Chondrocyte (in vitro differentiated cells): ENCODE measurements at regions not wholly inside any gene's neighbourhood (a gene's known extent, or its start where the extent isn't known, plus 50 kb on each side); places are given as distances from the start of the nearest gene placed in this dataset.

Experiments used
- DNase-seq: peaks from one replicate; pipeline ENCODE4 v3.0.0; 2021; ENCODE audit warnings: mixed read lengths, low spot score
- H3K27ac Mint-ChIP-seq: one replicate; pipeline ENCODE4 v1.8.0; 2021; ENCODE audit warnings: mild to moderate bottlenecking, moderate library complexity, mixed read lengths; ENCODE audit not compliant: unreplicated experiment
- H3K27me3 Mint-ChIP-seq: 2 replicates; pipeline ENCODE4 v1.8.0; 2021; ENCODE audit warnings: low read depth, mixed read lengths
- H3K36me3 Mint-ChIP-seq: 2 replicates; pipeline ENCODE4 v1.8.0; 2021; ENCODE audit warnings: low read depth, mixed read lengths
- H3K4me1 Mint-ChIP-seq: 2 replicates; pipeline ENCODE4 v1.8.0; 2021; ENCODE audit warnings: low read depth, mild to moderate bottlenecking, mixed read lengths
- H3K4me3 Mint-ChIP-seq: one replicate; pipeline ENCODE4 v1.8.0; 2021; ENCODE audit warnings: mild to moderate bottlenecking, moderate library complexity, mixed read lengths; ENCODE audit not compliant: unreplicated experiment
- H3K9me3 Mint-ChIP-seq: 2 replicates; pipeline ENCODE4 v1.8.0; 2021; ENCODE audit warnings: low read depth, mixed read lengths
- TF ChIP-seq, protein P1 (sequence below): fragments of 200-600 bp; sonication (generic); IDR thresholded peaks from 2 replicates; pipeline ENCODE4 v1.5.0; 2021; ENCODE audit warnings: antibody characterized with exemption, mild to moderate bottlenecking, moderate library complexity

DNA sequence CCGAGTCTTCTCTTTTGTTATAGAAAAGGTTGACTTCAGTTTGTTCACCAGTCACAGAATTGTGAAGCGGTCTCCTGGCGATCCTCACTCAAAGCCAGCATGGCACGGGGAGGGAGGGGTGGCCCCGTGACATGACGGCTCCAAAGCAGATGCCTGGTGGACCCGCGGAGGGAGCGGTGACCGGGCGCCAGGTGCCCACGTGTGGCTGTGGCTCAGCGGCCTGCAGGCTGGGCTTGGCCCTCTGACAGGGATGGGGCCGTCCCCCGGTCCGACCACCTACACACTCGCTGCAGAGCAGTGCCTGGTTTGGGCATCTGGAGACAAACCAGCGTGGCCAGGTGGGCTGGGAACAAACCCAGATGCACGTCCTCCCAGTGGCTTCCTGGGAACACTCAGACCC, 129.1 kb upstream of the SNTG2 start:
- H3K36me3 Mint-ChIP-seq: no peaks in the 10 kb centered on the region
- H3K9me3 Mint-ChIP-seq: no peaks in the 10 kb centered on the region
- no peaks in the 10 kb centered on the region for H3K4me1 Mint-ChIP-seq
- no peaks in the 10 kb centered on the region for H3K27me3 Mint-ChIP-seq
- H3K4me3 Mint-ChIP-seq: no peak overlapping the region
- TF ChIP-seq, protein P1, sequence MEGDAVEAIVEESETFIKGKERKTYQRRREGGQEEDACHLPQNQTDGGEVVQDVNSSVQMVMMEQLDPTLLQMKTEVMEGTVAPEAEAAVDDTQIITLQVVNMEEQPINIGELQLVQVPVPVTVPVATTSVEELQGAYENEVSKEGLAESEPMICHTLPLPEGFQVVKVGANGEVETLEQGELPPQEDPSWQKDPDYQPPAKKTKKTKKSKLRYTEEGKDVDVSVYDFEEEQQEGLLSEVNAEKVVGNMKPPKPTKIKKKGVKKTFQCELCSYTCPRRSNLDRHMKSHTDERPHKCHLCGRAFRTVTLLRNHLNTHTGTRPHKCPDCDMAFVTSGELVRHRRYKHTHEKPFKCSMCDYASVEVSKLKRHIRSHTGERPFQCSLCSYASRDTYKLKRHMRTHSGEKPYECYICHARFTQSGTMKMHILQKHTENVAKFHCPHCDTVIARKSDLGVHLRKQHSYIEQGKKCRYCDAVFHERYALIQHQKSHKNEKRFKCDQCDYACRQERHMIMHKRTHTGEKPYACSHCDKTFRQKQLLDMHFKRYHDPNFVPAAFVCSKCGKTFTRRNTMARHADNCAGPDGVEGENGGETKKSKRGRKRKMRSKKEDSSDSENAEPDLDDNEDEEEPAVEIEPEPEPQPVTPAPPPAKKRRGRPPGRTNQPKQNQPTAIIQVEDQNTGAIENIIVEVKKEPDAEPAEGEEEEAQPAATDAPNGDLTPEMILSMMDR: no peak
- H3K27ac Mint-ChIP-seq: no peak overlapping the region
- no peak for DNase-seq

DNA sequence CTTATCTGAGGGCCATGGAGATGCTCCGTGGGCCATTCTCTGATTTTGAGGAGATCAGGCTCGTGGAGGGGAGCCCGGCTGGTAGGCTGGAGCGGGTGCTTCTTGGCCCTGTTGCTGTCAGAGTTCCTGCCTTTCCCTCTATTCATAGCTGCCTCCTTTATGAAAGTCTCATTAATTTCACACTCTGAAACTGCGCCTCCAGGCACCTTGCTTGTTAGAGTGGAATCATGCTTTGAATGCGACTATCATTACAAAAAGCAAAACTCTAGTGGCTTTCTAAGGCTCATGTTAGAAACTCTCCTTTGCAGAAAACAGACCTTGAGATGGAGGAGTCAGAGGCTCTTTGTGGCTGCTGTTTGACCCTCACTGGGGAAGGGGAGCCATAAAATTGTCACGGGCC, 131.0 kb upstream of the SNTG2 start:
- H3K4me3 Mint-ChIP-seq: no peak overlapping the region
- no peak for DNase-seq
- H3K27ac Mint-ChIP-seq: no peak overlapping the region
- H3K4me1 Mint-ChIP-seq: no peaks in the 10 kb centered on the region
- TF ChIP-seq, protein P1: no peak
- H3K36me3 Mint-ChIP-seq: no peaks in the 10 kb centered on the region
- no peaks in the 10 kb centered on the region for H3K27me3 Mint-ChIP-seq
- no peaks in the 10 kb centered on the region for H3K9me3 Mint-ChIP-seq

DNA sequence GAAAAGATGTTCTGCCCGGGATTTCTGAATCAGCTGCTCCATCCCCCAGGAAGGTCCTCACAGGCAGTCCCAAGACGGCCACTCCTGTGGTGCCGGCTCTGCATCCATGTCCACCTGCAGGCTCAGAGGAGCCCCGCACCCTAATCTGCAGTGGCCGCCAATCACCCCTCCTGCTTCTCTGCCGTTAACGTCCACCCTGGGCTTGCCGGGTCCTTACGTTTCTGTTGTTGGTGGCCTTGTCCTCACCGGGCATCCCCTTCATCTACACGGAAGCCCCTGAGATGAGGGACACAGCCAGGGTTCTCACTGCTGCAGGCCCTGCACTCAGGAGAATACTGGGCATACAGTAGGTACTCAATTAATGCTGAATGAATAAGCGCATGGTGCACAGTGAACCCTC, 131.5 kb upstream of the SNTG2 start:
- Mint-ChIP-seq H3K27me3 (no peaks in the 10 kb centered on the region), H3K4me3 (no peak overlapping the region), H3K9me3 (no peaks in the 10 kb centered on the region), H3K36me3 (peaks cover 2% of the 10 kb centered on the region), H3K4me1 (peaks cover 3% of the 10 kb centered on the region), H3K27ac (no peak overlapping the region)
- TF ChIP-seq, protein P1: no peak
- no peak for DNase-seq

DNA sequence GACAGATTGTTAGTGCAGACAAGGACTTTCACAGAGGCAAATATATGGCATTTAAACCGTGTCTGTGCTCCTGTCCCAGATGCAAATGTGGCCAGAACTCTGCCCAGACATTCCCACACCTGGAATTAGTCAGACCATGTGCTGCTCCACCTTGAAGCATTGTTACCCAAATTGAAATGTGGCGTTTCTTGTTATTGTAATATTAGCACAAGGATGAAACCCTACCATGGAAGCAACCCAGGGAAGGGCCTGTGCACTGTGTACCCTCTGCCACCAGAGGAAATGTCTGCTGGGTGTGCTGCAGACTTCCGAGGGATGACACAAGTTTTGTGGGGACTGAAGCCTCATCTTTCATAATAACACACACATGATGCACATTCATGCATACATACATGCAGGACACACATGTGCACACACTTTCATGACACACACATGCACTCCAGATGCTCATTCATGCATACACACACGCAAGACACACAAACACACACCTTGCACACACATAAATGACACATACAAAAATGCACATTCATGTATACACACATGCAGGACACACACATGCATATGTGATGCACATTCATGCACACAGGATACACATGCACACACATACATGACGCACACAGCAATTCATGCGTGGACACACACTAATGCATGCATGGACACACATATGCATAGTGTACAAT, 133.2 kb upstream of the SNTG2 start:
- TF ChIP-seq, protein P1: no peak
- H3K36me3 Mint-ChIP-seq: peaks cover 2% of the 10 kb centered on the region
- H3K27me3 Mint-ChIP-seq: no peaks in the 10 kb centered on the region
- H3K27ac Mint-ChIP-seq: no peak overlapping the region
- H3K9me3 Mint-ChIP-seq: no peaks in the 10 kb centered on the region
- no peak for DNase-seq
- peaks cover 6% of the 10 kb centered on the region for H3K4me1 Mint-ChIP-seq
- H3K4me3 Mint-ChIP-seq: no peak overlapping the region

DNA sequence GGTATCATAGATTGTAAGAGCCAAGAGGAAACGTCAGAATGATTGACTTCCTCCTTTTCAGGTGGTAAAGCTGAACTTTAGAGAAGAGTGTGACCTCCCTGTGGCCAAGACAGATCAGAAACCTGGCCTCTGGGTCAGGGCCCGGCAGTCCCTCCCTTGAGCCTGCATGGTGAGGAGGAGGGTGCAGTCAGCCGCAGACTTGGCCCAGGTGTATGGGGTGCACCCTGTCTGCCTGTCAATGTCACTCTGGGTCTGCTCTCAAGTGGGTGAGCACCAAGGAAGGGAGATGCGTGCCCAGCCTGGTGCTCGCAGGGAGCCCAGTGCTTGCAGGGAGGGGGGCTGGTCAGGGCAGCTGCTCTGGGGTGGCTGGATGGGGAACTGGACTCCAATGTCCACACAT, 134.4 kb upstream of the SNTG2 start:
- peaks cover 6% of the 10 kb centered on the region for H3K4me1 Mint-ChIP-seq
- H3K9me3 Mint-ChIP-seq: no peaks in the 10 kb centered on the region
- no peaks in the 10 kb centered on the region for H3K27me3 Mint-ChIP-seq
- H3K36me3 Mint-ChIP-seq: peaks cover 2% of the 10 kb centered on the region
- TF ChIP-seq, protein P1: no peak
- H3K4me3 Mint-ChIP-seq: no peak overlapping the region
- no peak overlapping the region for H3K27ac Mint-ChIP-seq
- DNase-seq: no peak
